RWPE2 (cell line): ENCODE measurements at regions not wholly inside any gene's neighbourhood (a gene's known extent, or its start where the extent isn't known, plus 50 kb on each side); places are given as distances from the start of the nearest gene placed in this dataset.

ENCODE experiments used
- ATAC-seq: fragments of 200-7000 bp; cut with Tn5 transposase; 3 replicates; pipeline ENCODE4 v1.9.1; 2021; ENCODE audit warnings: low read depth
- DNase-seq: peaks from one replicate; pipeline ENCODE4 v3.0.0-alpha.2; 2020; ENCODE audit warnings: low spot score
- H3K27ac ChIP-seq: fragments of 450-650 bp; 2 replicates; pipeline ENCODE4 v1.5.1; 2017; ENCODE audit warnings: mild to moderate bottlenecking; ENCODE audit not compliant: poor library complexity, severe bottlenecking
- H3K27me3 ChIP-seq: fragments of 250-450 bp; sonication (Bioruptor Pico); 2 replicates; pipeline ENCODE4 v1.5.1; 2021; ENCODE audit warnings: mild to moderate bottlenecking, moderate library complexity; ENCODE audit not compliant: insufficient read depth, poor library complexity, severe bottlenecking
- H3K36me3 ChIP-seq: fragments of 250-450 bp; sonication (Bioruptor Pico); 2 replicates; pipeline ENCODE4 v1.5.1; 2020; ENCODE audit warnings: low read depth, mild to moderate bottlenecking, moderate library complexity
- H3K4me1 ChIP-seq: fragments of 250-450 bp; sonication (Bioruptor Pico); 2 replicates; pipeline ENCODE4 v1.5.1; 2021; ENCODE audit warnings: mild to moderate bottlenecking, moderate library complexity; ENCODE audit not compliant: insufficient read depth, poor library complexity, severe bottlenecking
- H3K4me3 ChIP-seq: fragments of 250-450 bp; sonication (Bioruptor Pico); 2 replicates; pipeline ENCODE4 v1.5.1; 2021; ENCODE audit warnings: mild to moderate bottlenecking, moderate library complexity; ENCODE audit not compliant: severe bottlenecking
- H3K9me3 ChIP-seq: fragments of 250-450 bp; sonication (Bioruptor Pico); 2 replicates; pipeline ENCODE4 v1.5.1; 2021; ENCODE audit warnings: mild to moderate bottlenecking, moderate library complexity; ENCODE audit not compliant: severe bottlenecking
- TF ChIP-seq, protein P1 (sequence below): fragments of 450-650 bp; IDR thresholded peaks from one replicate; pipeline ENCODE4 v1.5.1; 2017; ENCODE audit warnings: mild to moderate bottlenecking, moderate library complexity; ENCODE audit not compliant: poor library complexity, severe bottlenecking

DNA sequence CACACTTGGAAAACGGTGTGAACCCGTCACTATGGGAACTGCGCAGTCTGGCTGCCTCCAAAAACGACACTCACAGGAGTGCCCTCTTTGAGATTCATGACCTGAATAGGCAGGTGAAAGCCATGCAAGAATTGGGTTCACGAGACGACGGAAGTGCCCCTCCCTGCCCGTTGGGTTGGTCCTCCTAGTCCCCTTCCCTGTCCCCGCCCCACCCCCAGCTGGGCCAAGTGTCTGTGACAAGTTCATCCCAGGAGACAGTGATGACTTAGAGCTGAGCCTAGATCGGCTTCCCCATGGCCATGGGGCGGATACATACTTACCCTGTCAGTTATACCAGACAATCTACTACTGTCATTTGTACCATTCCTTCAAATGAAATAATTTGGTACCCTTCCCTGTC lies 1137.7 kb upstream of the CHAC2 start:
- no peak for ATAC-seq
- H3K27ac ChIP-seq: no peak overlapping the region
- no peaks in the 10 kb centered on the region for H3K36me3 ChIP-seq
- no peak overlapping the region for H3K4me3 ChIP-seq
- no peaks in the 10 kb centered on the region for H3K4me1 ChIP-seq
- no peak for DNase-seq
- no peaks in the 10 kb centered on the region for H3K9me3 ChIP-seq
- H3K27me3 ChIP-seq: no peaks in the 10 kb centered on the region
- TF ChIP-seq, protein P1, sequence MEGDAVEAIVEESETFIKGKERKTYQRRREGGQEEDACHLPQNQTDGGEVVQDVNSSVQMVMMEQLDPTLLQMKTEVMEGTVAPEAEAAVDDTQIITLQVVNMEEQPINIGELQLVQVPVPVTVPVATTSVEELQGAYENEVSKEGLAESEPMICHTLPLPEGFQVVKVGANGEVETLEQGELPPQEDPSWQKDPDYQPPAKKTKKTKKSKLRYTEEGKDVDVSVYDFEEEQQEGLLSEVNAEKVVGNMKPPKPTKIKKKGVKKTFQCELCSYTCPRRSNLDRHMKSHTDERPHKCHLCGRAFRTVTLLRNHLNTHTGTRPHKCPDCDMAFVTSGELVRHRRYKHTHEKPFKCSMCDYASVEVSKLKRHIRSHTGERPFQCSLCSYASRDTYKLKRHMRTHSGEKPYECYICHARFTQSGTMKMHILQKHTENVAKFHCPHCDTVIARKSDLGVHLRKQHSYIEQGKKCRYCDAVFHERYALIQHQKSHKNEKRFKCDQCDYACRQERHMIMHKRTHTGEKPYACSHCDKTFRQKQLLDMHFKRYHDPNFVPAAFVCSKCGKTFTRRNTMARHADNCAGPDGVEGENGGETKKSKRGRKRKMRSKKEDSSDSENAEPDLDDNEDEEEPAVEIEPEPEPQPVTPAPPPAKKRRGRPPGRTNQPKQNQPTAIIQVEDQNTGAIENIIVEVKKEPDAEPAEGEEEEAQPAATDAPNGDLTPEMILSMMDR: no peak

DNA sequence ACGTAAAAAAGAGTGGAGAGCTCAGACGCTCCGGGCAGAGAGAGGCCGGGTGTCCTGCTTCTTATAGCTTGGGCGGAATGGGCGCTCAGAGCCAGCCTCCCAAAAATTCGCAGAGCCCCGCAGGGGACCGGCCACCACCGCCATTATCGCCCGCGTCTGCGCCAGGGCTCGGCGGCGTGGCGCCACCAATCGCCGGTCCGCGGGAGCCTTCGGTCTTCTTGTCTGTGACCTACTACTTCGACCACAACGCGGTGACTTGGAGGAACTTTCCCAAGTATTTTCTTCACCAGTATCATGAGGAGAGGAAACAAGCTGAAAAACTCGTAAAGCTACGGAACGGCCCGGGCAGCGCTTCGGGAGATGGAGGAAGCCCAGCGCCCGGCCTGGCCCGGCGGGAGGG lies 1138.1 kb upstream of the CHAC2 start:
- Histone ChIP-seq H3K9me3 (no peaks in the 10 kb centered on the region), H3K4me3 (no peak overlapping the region), H3K36me3 (no peaks in the 10 kb centered on the region), H3K27ac (no peak overlapping the region), H3K4me1 (no peaks in the 10 kb centered on the region), H3K27me3 (no peaks in the 10 kb centered on the region)
- TF ChIP-seq, protein P1: no peak
- ATAC-seq (no peak), DNase-seq (no peak)

DNA sequence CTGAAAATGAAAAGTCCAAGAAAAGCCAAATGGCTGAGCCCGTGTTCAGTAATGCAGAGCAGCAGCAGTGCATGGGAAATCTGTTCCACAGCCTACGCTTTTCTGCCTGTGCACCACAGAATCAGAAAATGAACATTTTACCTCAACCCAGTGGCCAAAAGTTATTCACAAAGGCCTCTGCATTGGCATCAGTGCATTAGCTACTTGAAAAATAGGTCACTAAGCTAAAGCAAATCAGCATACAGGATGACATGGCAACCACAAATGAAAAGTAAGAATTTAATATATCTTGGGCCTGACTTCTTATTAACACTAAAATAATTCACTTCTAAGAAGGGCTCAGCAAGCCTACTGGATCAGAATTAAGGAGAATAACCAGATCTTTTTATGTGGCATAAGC lies 1145.3 kb upstream of the CHAC2 start:
- H3K27ac ChIP-seq: no peak overlapping the region
- H3K27me3 ChIP-seq: no peaks in the 10 kb centered on the region
- H3K4me1 ChIP-seq: no peaks in the 10 kb centered on the region
- TF ChIP-seq, protein P1: no peak
- ATAC-seq (no peak), DNase-seq (no peak)
- H3K4me3 ChIP-seq: no peak overlapping the region
- H3K9me3 ChIP-seq: no peaks in the 10 kb centered on the region
- no peaks in the 10 kb centered on the region for H3K36me3 ChIP-seq

DNA sequence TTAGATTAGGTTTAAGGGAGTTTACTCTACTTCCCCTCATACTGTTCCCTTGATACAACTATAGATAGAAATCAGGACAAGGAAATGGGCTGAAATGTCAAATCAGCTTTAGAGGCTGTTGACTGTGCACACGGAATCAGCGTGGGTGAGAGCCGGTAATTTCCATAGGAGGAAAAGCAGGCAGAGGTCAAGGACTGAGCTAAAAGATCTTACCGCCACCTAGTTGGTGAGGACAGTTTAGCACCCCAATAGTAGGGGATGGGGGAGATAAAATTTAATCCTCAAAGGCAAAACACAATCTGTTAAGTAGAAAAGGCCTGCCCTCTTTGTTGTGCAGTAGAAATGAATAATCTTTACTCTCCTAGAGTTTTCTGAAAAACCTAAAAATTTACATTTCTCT lies 1154.5 kb upstream of the CHAC2 start:
- H3K36me3 ChIP-seq: no peaks in the 10 kb centered on the region
- no peak overlapping the region for H3K4me3 ChIP-seq
- no peak for ATAC-seq
- no peak for DNase-seq
- H3K9me3 ChIP-seq: no peaks in the 10 kb centered on the region
- TF ChIP-seq, protein P1: peak; percentile 21
- H3K27ac ChIP-seq: no peak overlapping the region
- H3K27me3 ChIP-seq: no peaks in the 10 kb centered on the region
- no peaks in the 10 kb centered on the region for H3K4me1 ChIP-seq

DNA sequence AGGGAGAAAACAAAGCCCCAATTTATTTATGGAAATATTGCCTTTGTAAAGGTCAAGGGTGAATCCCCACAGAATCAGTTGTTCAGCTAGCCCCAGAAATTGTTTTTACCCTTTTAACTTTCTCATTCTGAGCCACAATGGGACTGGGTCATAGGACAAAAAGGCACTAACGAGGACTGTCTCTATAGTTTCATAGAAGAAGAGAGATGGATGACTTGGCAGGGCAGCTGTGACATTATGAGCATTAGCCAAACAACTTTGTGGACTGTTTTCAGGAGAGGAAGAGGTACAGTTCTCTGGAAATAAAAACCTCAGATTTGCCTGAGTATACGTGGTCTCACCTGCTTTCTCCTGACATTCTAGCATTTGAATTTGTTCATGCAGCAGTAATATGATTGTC lies 1155.8 kb upstream of the CHAC2 start:
- no peak overlapping the region for H3K27ac ChIP-seq
- H3K4me1 ChIP-seq: no peaks in the 10 kb centered on the region
- H3K27me3 ChIP-seq: no peaks in the 10 kb centered on the region
- DNase-seq (no peak), ATAC-seq (no peak)
- no peak overlapping the region for H3K4me3 ChIP-seq
- H3K9me3 ChIP-seq: no peaks in the 10 kb centered on the region
- no peaks in the 10 kb centered on the region for H3K36me3 ChIP-seq
- TF ChIP-seq, protein P1: no peak
